Activated naive CD8-positive, alpha-beta T cell treated with anti-CD3 and anti-CD28 coated beads, Interleukin-2, amount 10 ng/mL, durations not matched to agents 7 days and 5 days (primary cell): ENCODE measurements at regions not wholly inside any gene's neighbourhood (a gene's known extent, or its start where the extent isn't known, plus 50 kb on each side); places are given as distances from the start of the nearest gene placed in this dataset.
"Not testable (repeated sequence)": the region's sequence is repeated elsewhere in the genome, so short reads cannot be mapped to it uniquely, and the experiment has no call there.

Experiments used
- ATAC-seq: fragments of 150-1000 bp; cut with Tn5 transposase; one replicate; pipeline ENCODE4 v1.10.0; 2021; ENCODE audit warnings: low read depth, moderate library complexity
- POLR2A ChIA-PET: fragments of 350-600 bp; sonication (Branson Sonifier 250); formaldehyde crosslinking; loops from one replicate; lab custom pipeline; 2021; ENCODE audit warnings: antibody characterized with exemption; lab: Charles Lee
- DNase-seq: peaks from one replicate; pipeline ENCODE4 v3.0.0; 2021
- H3K27ac Mint-ChIP-seq: one replicate; pipeline ENCODE4 v1.8.0; 2022; ENCODE audit warnings: mild to moderate bottlenecking, mixed read lengths
- H3K27me3 Mint-ChIP-seq: one replicate; pipeline ENCODE4 v1.8.0; 2022; ENCODE audit warnings: mild to moderate bottlenecking, moderate library complexity, mixed read lengths
- H3K36me3 Mint-ChIP-seq: one replicate; pipeline ENCODE4 v1.8.0; 2021; ENCODE audit warnings: mild to moderate bottlenecking, mixed read lengths
- H3K4me1 Mint-ChIP-seq: one replicate; pipeline ENCODE4 v1.8.0; 2021; ENCODE audit warnings: mixed read lengths
- H3K4me3 Mint-ChIP-seq: one replicate; pipeline ENCODE4 v1.8.0; 2022; ENCODE audit warnings: mild to moderate bottlenecking, moderate library complexity, mixed read lengths
- H3K9me3 Mint-ChIP-seq: one replicate; pipeline ENCODE4 v1.8.0; 2021; ENCODE audit warnings: mixed read lengths

GRCh38 chr5:145680169-145680568 is 155.0 kb downstream of the PRELID2 start:
- Mint-ChIP-seq H3K27ac (no peak overlapping the region), H3K36me3 (no peaks in the 10 kb centered on the region), H3K4me3 (no peak overlapping the region), H3K9me3 (no peaks in the 10 kb centered on the region), H3K27me3 (no peaks in the 10 kb centered on the region), H3K4me1 (no peaks in the 10 kb centered on the region)
- POLR2A ChIA-PET = no interaction called here
- DNase-seq (no peak), ATAC-seq (no peak)

GRCh38 chr5:145678255-145678654 is 156.9 kb downstream of the PRELID2 start:
- Mint-ChIP-seq H3K36me3 (no peaks in the 10 kb centered on the region), H3K27ac (no peak overlapping the region), H3K27me3 (no peaks in the 10 kb centered on the region), H3K9me3 (no peaks in the 10 kb centered on the region), H3K4me3 (no peak overlapping the region), H3K4me1 (no peaks in the 10 kb centered on the region)
- DNase-seq (no peak), ATAC-seq (no peak)
- POLR2A ChIA-PET = no interaction called here

- ATAC-seq = no peak
- Mint-ChIP-seq H3K9me3 (no peaks in the 10 kb centered on the region), H3K36me3 (no peaks in the 10 kb centered on the region), H3K4me1 (no peaks in the 10 kb centered on the region), H3K27ac (no peak overlapping the region), H3K27me3 (peaks cover 2% of the 10 kb centered on the region), H3K4me3 (no peak overlapping the region)
- no peak for DNase-seq
- POLR2A ChIA-PET = no interaction called here
These were observed 161.4 kb downstream of the PRELID2 start for GRCh38 chr5:145673786-145674185.

- Mint-ChIP-seq H3K27ac (no peak overlapping the region), H3K9me3 (peaks cover 1% of the 10 kb centered on the region), H3K4me3 (no peak overlapping the region)
These were observed 166.4 kb downstream of the PRELID2 start for GRCh38 chr5:145668714-145669113.

GRCh38 chr5:145667742-145668141 is 167.4 kb downstream of the PRELID2 start:
- no peak for ATAC-seq
- no peak overlapping the region for H3K4me3 Mint-ChIP-seq

More at GRCh38 chr5:145668714-145669113, 166.4 kb downstream of the PRELID2 start:
- DNase-seq (no peak), ATAC-seq (no peak)
- POLR2A ChIA-PET = no interaction called here
- Mint-ChIP-seq H3K27me3 (peaks cover 2% of the 10 kb centered on the region), H3K36me3 (no peaks in the 10 kb centered on the region), H3K4me1 (no peaks in the 10 kb centered on the region)

DNA sequence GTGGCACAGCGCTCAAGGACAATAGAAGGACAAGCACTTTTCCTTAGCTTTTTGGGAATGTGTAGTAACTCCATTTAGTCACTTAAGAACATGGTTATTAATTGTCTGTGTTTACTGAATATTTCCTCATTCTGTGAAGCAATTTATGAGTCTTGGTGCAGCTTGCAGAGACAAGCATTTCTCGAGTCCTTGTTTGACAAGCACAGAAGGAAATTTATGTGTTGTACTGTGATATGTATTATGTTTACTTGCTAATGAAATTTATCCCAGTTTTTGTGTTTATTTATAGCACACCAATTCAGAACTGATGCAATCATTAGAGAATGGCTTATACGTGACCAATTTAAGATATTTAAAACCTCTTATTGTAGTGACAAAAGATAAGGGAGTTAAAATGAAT is 168.6 kb downstream of the PRELID2 start:
- Mint-ChIP-seq H3K27me3 (no peaks in the 10 kb centered on the region), H3K9me3 (peaks cover 1% of the 10 kb centered on the region), H3K36me3 (no peaks in the 10 kb centered on the region), H3K4me1 (no peaks in the 10 kb centered on the region), H3K4me3 (no peak overlapping the region), H3K27ac (no peak overlapping the region)
- POLR2A ChIA-PET = no interaction called here
- no peak for ATAC-seq
- no peak for DNase-seq

More at GRCh38 chr5:145667742-145668141, 167.4 kb downstream of the PRELID2 start:
- Mint-ChIP-seq H3K27ac (no peak overlapping the region), H3K36me3 (no peaks in the 10 kb centered on the region), H3K27me3 (peaks cover 2% of the 10 kb centered on the region), H3K9me3 (peaks cover 1% of the 10 kb centered on the region), H3K4me1 (no peaks in the 10 kb centered on the region)
- DNase-seq = no peak
- POLR2A ChIA-PET = no interaction called here

DNA sequence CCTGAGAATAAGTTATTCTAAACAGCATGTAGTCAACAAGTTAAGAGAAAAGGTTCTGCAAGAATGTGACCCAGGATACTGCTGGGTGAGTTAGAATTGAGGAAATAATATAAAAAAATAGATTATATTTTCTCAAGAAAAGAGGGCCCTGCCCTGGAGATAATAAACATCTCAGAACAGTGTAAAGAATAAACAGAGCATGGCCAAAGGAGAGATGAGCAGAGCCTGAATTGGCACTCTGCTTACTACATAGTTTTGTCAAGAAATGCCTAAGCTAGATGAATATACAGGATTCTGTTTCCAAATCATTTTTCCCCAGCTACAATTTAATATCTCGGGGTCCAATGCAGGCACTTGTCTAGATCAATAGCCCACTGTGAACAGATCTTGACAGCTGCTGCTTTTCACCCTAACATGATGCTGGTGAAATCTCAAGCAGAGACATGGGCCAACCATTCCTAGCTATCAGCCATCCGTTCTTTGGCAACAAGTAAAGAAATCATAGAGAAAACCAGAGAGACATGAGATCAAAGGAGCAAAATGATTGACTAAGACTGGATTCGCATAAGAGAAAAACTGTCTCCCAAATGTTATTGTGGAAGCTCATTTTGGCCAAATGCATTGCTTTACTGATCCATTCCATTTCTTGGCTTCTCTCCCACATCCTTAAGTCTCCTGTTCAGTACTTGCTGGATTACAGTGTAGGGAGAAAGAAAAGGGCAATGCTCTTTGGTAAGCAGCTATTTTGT is 173.2 kb downstream of the PRELID2 start:
- no peak overlapping the region for H3K27ac Mint-ChIP-seq
- POLR2A ChIA-PET = no interaction called here
- H3K9me3 Mint-ChIP-seq = peaks cover 3% of the 10 kb centered on the region
- no peak overlapping the region for H3K4me3 Mint-ChIP-seq
- ATAC-seq (no peak), DNase-seq (no peak)
- no peaks in the 10 kb centered on the region for H3K27me3 Mint-ChIP-seq
- H3K4me1 Mint-ChIP-seq = no peaks in the 10 kb centered on the region
- H3K36me3 Mint-ChIP-seq = no peaks in the 10 kb centered on the region

GRCh38 chr5:145660897-145661640 is 174.1 kb downstream of the PRELID2 start:
- Mint-ChIP-seq H3K27me3 (no peaks in the 10 kb centered on the region), H3K4me1 (no peaks in the 10 kb centered on the region), H3K9me3 (peaks cover 2% of the 10 kb centered on the region), H3K27ac (no peak overlapping the region), H3K4me3 (no peak overlapping the region), H3K36me3 (no peaks in the 10 kb centered on the region)
- DNase-seq (no peak), ATAC-seq (no peak)
- POLR2A ChIA-PET = no interaction called here

DNA sequence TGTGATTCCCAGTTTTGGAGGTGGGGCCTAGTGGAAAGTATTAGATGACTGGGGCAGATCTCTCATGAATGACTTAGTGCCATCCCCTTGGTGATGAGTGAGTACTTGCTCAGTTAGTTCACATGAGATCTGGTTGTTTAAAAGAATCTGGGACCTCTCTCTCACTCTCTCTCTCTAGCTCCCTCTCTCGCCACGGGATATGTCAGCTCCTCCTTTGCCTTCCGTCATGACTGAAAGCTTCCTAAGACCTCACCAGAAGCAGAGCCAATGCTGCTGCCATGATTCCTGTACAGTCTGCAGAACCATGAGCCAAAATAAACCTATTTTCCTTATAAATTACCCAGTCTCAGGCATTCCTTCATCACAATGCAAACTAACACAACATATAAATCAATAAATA is 176.7 kb downstream of the PRELID2 start:
- H3K4me1 Mint-ChIP-seq = no peaks in the 10 kb centered on the region
- DNase-seq (no peak), ATAC-seq (no peak)
- H3K9me3 Mint-ChIP-seq = peaks cover 10% of the 10 kb centered on the region
- no peaks in the 10 kb centered on the region for H3K36me3 Mint-ChIP-seq
- no peak overlapping the region for H3K27ac Mint-ChIP-seq
- no peak overlapping the region for H3K4me3 Mint-ChIP-seq
- H3K27me3 Mint-ChIP-seq = no peaks in the 10 kb centered on the region
- POLR2A ChIA-PET = no interaction called here

- H3K9me3 Mint-ChIP-seq = peaks cover 17% of the 10 kb centered on the region
- POLR2A ChIA-PET, ATAC-seq, H3K4me1 Mint-ChIP-seq, DNase-seq, H3K36me3 Mint-ChIP-seq, H3K27me3 Mint-ChIP-seq, H3K27ac Mint-ChIP-seq, H3K4me3 Mint-ChIP-seq: not testable (repeated sequence)
These were observed 182.4 kb downstream of the PRELID2 start for GRCh38 chr5:145652700-145653099.

- POLR2A ChIA-PET, H3K36me3 Mint-ChIP-seq, ATAC-seq, H3K4me1 Mint-ChIP-seq, H3K27me3 Mint-ChIP-seq, DNase-seq, H3K4me3 Mint-ChIP-seq, H3K27ac Mint-ChIP-seq, H3K9me3 Mint-ChIP-seq: not testable (repeated sequence)
These were observed 188.0 kb downstream of the PRELID2 start for GRCh38 chr5:145647137-145647536.

GRCh38 chr5:145643214-145643613 is 191.9 kb downstream of the PRELID2 start:
- POLR2A ChIA-PET, H3K9me3 Mint-ChIP-seq, H3K4me3 Mint-ChIP-seq, H3K36me3 Mint-ChIP-seq, H3K4me1 Mint-ChIP-seq, ATAC-seq, H3K27me3 Mint-ChIP-seq, H3K27ac Mint-ChIP-seq, DNase-seq: not testable (repeated sequence)

- H3K4me1 Mint-ChIP-seq = no peaks in the 10 kb centered on the region
- no peak overlapping the region for H3K4me3 Mint-ChIP-seq
- no peaks in the 10 kb centered on the region for H3K27me3 Mint-ChIP-seq
- no peaks in the 10 kb centered on the region for H3K9me3 Mint-ChIP-seq
- H3K27ac Mint-ChIP-seq = no peak overlapping the region
- no peaks in the 10 kb centered on the region for H3K36me3 Mint-ChIP-seq
- DNase-seq (no peak), ATAC-seq (no peak)
- POLR2A ChIA-PET = no interaction called here
These were observed 197.7 kb downstream of the PRELID2 start for GRCh38 chr5:145637396-145637795.

DNA sequence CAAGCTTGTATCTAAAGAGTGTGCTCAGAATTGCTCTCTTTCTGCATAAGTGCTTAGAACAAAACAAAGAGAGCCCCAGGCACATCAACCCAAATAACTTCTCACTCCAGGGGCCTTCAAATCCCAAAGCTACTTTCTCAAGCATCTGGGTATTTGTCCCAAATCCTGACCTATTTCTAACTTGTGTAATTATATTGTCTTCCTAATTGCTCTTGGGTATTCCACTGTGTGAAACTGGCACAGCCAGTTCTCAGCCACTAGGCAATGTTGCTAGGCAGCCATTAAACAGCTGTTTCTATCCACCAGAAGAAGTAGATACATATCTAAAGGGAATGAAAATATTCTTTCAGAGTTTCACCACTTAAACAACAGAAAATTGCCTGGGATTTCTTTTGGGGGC is 198.8 kb downstream of the PRELID2 start:
- POLR2A ChIA-PET = no interaction called here
- no peak for DNase-seq

More for the DNA sequence above, 198.8 kb downstream of the PRELID2 start:
- H3K4me3 Mint-ChIP-seq = no peak overlapping the region
- no peak for ATAC-seq
- no peak overlapping the region for H3K27ac Mint-ChIP-seq
- no peaks in the 10 kb centered on the region for H3K27me3 Mint-ChIP-seq
- no peaks in the 10 kb centered on the region for H3K9me3 Mint-ChIP-seq
- H3K4me1 Mint-ChIP-seq = no peaks in the 10 kb centered on the region
- H3K36me3 Mint-ChIP-seq = no peaks in the 10 kb centered on the region
